ENCODE measurements at regions not wholly inside any gene's neighbourhood (a gene's known extent, or its start where the extent isn't known, plus 50 kb on each side); places are given as distances from the start of the nearest gene placed in this dataset.

- TF ChIP-seq TAF1 (IDR thresholded peaks at IDR 0.05; ENCODE audit: low read depth) (no peak), CREB1 (IDR thresholded peaks at IDR 0.05; ENCODE audit: low read depth) (no peak), EGR1 (IDR thresholded peaks at IDR 0.05) (no peak), NFIC (IDR thresholded peaks at IDR 0.05) (no peak), RAD21 (IDR thresholded peaks at IDR 0.05; ENCODE audit: low read depth) (no peak), YY1 (IDR thresholded peaks at IDR 0.05; ENCODE audit: low read depth) (no peak), CEBPB (IDR thresholded peaks at IDR 0.05) (no peak), FOXM1 (IDR thresholded peaks at IDR 0.05; ENCODE audit: borderline replicate concordance, low read depth) (no peak), TEAD4 (IDR thresholded peaks at IDR 0.05) (no peak), TCF12 (IDR thresholded peaks at IDR 0.05; ENCODE audit: low read depth) (no peak), REST (IDR thresholded peaks at IDR 0.05; ENCODE audit: low read depth) (no peak), USF1 (IDR thresholded peaks at IDR 0.05) (no peak), ZBTB7A (IDR thresholded peaks at IDR 0.05; ENCODE audit: low read depth) (no peak), EP300 (IDR thresholded peaks at IDR 0.05; ENCODE audit: borderline replicate concordance) (no peak)
- TF ChIP-seq, protein P1, sequence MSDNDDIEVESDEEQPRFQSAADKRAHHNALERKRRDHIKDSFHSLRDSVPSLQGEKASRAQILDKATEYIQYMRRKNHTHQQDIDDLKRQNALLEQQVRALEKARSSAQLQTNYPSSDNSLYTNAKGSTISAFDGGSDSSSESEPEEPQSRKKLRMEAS (IDR thresholded peaks at IDR 0.05), result no peak
These were observed 165.4 kb upstream of the AGTR1 start for GRCh38 chr3:148532326-148532725.

GRCh38 chr3:148532774-148533173, 164.9 kb upstream of the AGTR1 start:
- TF ChIP-seq CEBPB (IDR thresholded peaks at IDR 0.05) (no peak), NFIC (IDR thresholded peaks at IDR 0.05) (no peak), USF1 (IDR thresholded peaks at IDR 0.05) (no peak), ZBTB7A (IDR thresholded peaks at IDR 0.05; ENCODE audit: low read depth) (no peak), EP300 (IDR thresholded peaks at IDR 0.05; ENCODE audit: borderline replicate concordance) (no peak), FOXM1 (IDR thresholded peaks at IDR 0.05; ENCODE audit: borderline replicate concordance, low read depth) (no peak), TCF12 (IDR thresholded peaks at IDR 0.05; ENCODE audit: low read depth) (no peak), TEAD4 (IDR thresholded peaks at IDR 0.05) (no peak)
- TF ChIP-seq, protein P1 (IDR thresholded peaks at IDR 0.05), result no peak

DNA sequence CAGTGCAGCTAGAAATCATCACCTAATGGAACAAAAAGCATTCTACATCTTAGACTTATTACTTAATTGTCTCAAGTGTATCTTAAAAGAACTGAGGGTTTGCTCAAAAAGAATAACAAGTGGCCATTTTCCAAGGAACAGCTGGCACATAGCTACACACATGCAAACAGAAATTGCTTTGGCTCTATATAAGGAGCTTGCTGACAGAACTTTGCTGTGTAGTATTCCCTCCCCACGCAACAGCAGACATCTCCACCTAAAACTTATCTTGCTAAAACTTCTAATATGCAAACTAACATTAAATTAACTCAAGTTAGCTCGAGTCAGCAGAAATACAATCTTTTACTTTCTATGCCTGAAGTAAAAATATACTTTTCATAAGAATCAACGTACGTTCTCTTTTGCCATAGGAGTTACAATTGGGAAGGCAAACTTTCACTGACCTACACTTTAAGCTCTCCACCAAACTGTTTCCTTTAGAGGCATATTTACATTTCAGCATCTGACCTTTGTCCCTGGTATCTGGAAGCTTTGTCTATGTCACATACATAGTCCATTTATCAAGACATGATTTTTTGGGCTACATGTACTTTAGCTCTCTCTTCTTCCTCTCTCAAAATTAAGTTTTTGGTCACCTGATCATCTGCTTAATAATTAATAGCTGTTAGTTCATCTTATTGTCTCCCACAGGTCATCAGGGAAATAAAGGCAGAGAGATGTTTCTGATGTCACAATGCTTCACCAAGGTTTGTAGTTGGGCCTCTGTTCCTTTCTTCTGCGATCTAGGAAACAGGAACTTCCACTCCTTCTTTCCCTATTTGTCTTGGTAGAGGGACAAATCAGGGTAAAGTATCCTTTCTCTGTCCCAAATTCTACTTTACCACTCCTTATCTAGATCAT, 163.4 kb upstream of the AGTR1 start:
- no peak for TF ChIP-seq FOXM1 (IDR thresholded peaks at IDR 0.05; ENCODE audit: borderline replicate concordance, low read depth)
- no peak for TF ChIP-seq USF1 (IDR thresholded peaks at IDR 0.05)
- no peak for TF ChIP-seq CEBPB (IDR thresholded peaks at IDR 0.05)

GRCh38 chr3:148535001-148535400, 162.7 kb upstream of the AGTR1 start:
- TF ChIP-seq NFIC (IDR thresholded peaks at IDR 0.05), result no peak
- TF ChIP-seq ZBTB7A (IDR thresholded peaks at IDR 0.05; ENCODE audit: low read depth), result no peak
- no peak for TF ChIP-seq TCF12 (IDR thresholded peaks at IDR 0.05; ENCODE audit: low read depth)
- TF ChIP-seq REST (IDR thresholded peaks at IDR 0.05; ENCODE audit: low read depth), result no peak
- TF ChIP-seq FOXM1 (IDR thresholded peaks at IDR 0.05; ENCODE audit: borderline replicate concordance, low read depth), result no peak
- TF ChIP-seq CEBPB (IDR thresholded peaks at IDR 0.05), result no peak
- TF ChIP-seq TEAD4 (IDR thresholded peaks at IDR 0.05), result no peak
- no peak for TF ChIP-seq YY1 (IDR thresholded peaks at IDR 0.05; ENCODE audit: low read depth)
- no peak for TF ChIP-seq EP300 (IDR thresholded peaks at IDR 0.05; ENCODE audit: borderline replicate concordance)

DNA sequence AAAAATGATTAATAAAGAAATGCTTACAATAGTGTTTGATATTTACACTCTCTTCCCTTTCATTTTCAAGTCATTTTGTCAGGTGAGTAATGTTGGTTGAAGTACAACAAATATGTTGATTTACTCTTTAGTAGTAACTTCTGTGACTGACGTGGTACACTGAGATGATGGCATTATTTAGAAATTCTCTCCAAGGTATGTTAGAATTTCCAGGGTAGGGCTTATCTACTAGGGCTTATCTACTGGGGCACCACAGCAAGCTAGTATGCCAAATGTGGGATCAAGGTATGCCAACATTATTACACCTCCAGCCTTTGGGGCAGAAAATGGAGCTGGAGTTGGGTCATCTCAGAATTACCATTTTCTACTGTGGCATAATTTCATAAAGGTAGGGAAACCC, 157.4 kb upstream of the AGTR1 start:
- TF ChIP-seq EP300 (IDR thresholded peaks at IDR 0.05; ENCODE audit: borderline replicate concordance) (no peak), ZBTB7A (IDR thresholded peaks at IDR 0.05; ENCODE audit: low read depth) (no peak), REST (IDR thresholded peaks at IDR 0.05; ENCODE audit: low read depth) (no peak), RAD21 (IDR thresholded peaks at IDR 0.05; ENCODE audit: low read depth) (no peak), TCF12 (IDR thresholded peaks at IDR 0.05; ENCODE audit: low read depth) (no peak), CREB1 (IDR thresholded peaks at IDR 0.05; ENCODE audit: low read depth) (no peak), NFIC (IDR thresholded peaks at IDR 0.05) (no peak), TAF1 (IDR thresholded peaks at IDR 0.05; ENCODE audit: low read depth) (no peak), EGR1 (IDR thresholded peaks at IDR 0.05) (no peak), USF1 (IDR thresholded peaks at IDR 0.05) (no peak), YY1 (IDR thresholded peaks at IDR 0.05; ENCODE audit: low read depth) (no peak), CEBPB (IDR thresholded peaks at IDR 0.05) (no peak), FOXM1 (IDR thresholded peaks at IDR 0.05; ENCODE audit: borderline replicate concordance, low read depth) (no peak), TEAD4 (IDR thresholded peaks at IDR 0.05) (no peak)
- TF ChIP-seq, protein P1 (IDR thresholded peaks at IDR 0.05), result no peak
